GM10248 (cell line): ENCODE measurements at regions not wholly inside any gene's neighbourhood (a gene's known extent, or its start where the extent isn't known, plus 50 kb on each side); places are given as distances from the start of the nearest gene placed in this dataset.
A peak's percentile ranks its signal among the peaks of the same experiment; 100 is the strongest.

Experiments used
- CTCF ChIA-PET: fragments of 300-600 bp; sonication (Branson Sonifier 250); formaldehyde crosslinking; extraction: SDS; loops from one replicate; lab custom pipeline; 2021; ENCODE audit warnings: antibody characterized with exemption; lab: Yijun Ruan, JAX
- POLR2A ChIA-PET: fragments of 350-650 bp; sonication (Branson Sonifier 250); formaldehyde crosslinking; extraction: SDS; loops from one replicate; lab custom pipeline; 2020; ENCODE audit warnings: antibody characterized with exemption; lab: Yijun Ruan, JAX
- DNase-seq: peaks from one replicate; pipeline ENCODE4 v3.0.0; 2012; ENCODE audit errors: extremely low spot score
- CTCF ChIP-seq: IDR thresholded peaks from 2 replicates; pipeline ENCODE4 v1.5.1; 2012; ENCODE audit warnings: mild to moderate bottlenecking, low read depth; ENCODE audit errors: extremely low read depth, missing control alignments, control extremely low read depth

GRCh38 chr4:108483650-108484049 is 136.7 kb upstream of the RPL34 start:
- no peak for DNase-seq
- TF ChIP-seq CTCF: no peak
- ChIA-PET CTCF (interaction anchor here (2.1 kb wide), 1 partner anchor 9 kb away, joined by 7 read pairs; no protein-coding TSS in a partner anchor), POLR2A (no interaction called here)

GRCh38 chr4:108483079-108483478 is 137.3 kb upstream of the RPL34 start:
- CTCF ChIA-PET: interaction anchor here (2.1 kb wide), 1 partner anchor 10 kb away, joined by 7 read pairs; no protein-coding TSS in a partner anchor
- TF ChIP-seq CTCF: no peak
- POLR2A ChIA-PET: no interaction called here
- no peak for DNase-seq

- TF ChIP-seq CTCF: no peak
- CTCF ChIA-PET: interaction anchor here (1.1 to 1.4 kb wide), 3 partner anchors 34 to 462 kb away, joined by 3 read pairs; no protein-coding TSS in a partner anchor
- POLR2A ChIA-PET: no interaction called here
- no peak for DNase-seq
Observed at GRCh38 chr4:108480881-108481280, 139.5 kb upstream of the RPL34 start.

GRCh38 chr4:108477527-108478108 is 142.8 kb upstream of the RPL34 start:
- DNase-seq: no peak
- ChIA-PET CTCF (interaction anchor here (0.7 to 1.5 kb wide), 2 partner anchors 22 to 459 kb away, joined by 3 read pairs; no protein-coding TSS in a partner anchor), POLR2A (no interaction called here)
- TF ChIP-seq CTCF: no peak

GRCh38 chr4:108473163-108473720 is 147.1 kb upstream of the RPL34 start:
- TF ChIP-seq CTCF: no peak
- ChIA-PET POLR2A (no interaction called here), CTCF (no interaction called here)
- no peak for DNase-seq

GRCh38 chr4:108466936-108467902 is 153.2 kb upstream of the RPL34 start:
- DNase-seq: peak; percentile 24
- CTCF ChIA-PET: interaction anchor here (0.9 to 1.5 kb wide), 3 partner anchors 13 to 32 kb away, joined by 3 to 4 read pairs (median 3); no protein-coding TSS in a partner anchor
- POLR2A ChIA-PET: no interaction called here
- TF ChIP-seq CTCF: no peak
